AML-193 (cell line): ENCODE measurements at regions not wholly inside any gene's neighbourhood (a gene's known extent, or its start where the extent isn't known, plus 50 kb on each side); places are given as distances from the start of the nearest gene placed in this dataset.
A peak's percentile ranks its signal among the peaks of the same experiment; 100 is the strongest.

Source experiments
- DNase-seq, 2 experiments: peaks; one replicate each; lab custom pipeline; 2025; lab: John Stamatoyannopoulos, UW

DNA sequence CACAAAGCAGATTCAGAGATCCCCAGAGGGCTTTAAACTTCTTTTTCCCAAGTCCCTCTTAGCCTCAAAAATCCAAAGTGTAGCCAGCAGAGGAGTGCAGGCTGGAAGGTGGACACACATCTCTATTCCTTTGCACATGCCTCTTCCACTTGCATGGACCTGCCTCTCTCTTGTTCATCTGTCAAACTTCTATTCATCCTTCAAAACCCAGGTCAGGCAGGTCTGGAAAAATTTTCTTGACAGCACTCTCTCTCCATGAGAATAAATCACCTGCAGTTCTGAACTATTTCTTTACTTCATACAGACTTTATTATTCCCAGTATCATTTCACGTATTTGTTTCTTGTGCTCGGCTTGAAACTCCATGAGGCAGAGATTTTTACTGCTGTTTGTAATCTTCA is 127.5 kb downstream of the SS18 start:
- no peak for DNase-seq

DNA sequence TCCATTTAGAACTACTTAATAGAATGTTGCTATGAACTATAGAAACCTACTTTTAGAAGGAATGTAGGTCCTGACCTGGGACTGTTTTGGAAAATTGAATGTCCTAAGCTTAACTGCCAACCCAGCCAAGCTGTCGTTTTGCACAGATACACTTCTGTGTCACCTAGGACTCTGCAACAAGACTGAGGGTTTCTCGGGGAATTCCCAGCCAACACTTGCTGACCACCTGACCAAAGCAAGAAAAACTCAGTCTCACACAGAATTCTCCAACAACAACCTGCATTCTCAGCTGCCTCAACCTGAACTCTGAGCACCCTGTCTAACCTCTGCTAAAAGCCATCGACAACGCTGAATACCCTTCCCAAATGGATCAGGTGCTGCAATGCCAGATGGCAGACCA is 128.2 kb downstream of the SS18 start:
- DNase-seq = no peak

DNA sequence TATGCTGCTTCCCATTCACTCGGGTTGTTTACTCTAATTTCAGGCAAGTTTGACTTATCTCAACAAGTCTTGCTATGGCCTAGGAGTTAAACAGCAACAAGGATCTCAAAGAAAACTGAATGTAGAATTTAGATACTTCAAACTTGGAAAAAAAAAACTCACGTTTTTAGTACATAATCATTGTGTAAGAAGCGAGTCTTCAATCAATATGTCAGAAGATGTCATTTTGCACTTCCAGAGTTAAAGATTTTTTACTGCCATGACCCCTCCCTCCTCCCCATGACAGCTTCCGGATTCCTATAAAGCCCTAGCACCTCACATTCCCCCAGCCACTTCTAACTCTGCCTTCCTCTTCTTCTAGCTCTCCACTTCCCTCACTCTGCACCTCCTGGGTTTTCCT is 133.4 kb downstream of the SS18 start:
- no peak for DNase-seq

DNA sequence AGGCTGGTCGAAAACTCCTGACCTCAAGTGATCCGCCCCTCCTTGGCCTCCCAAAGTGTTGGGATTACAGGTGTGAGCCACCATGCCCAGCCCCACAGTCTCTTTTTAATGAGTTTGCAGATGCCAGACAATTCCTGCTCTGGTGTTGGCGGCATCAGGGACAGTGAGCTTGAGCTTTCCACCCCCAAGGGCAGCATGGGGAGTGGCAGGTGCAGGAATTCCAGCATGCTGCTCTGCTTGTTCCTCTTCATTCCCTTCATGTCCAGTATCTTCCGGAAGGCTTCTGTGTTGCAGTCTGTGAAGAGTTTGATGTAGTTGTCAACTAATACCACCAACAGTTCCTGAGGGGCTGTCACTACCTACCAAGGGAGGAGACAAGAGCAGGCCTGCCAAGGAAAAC is 137.3 kb downstream of the SS18 start:
- DNase-seq = no peak

DNA sequence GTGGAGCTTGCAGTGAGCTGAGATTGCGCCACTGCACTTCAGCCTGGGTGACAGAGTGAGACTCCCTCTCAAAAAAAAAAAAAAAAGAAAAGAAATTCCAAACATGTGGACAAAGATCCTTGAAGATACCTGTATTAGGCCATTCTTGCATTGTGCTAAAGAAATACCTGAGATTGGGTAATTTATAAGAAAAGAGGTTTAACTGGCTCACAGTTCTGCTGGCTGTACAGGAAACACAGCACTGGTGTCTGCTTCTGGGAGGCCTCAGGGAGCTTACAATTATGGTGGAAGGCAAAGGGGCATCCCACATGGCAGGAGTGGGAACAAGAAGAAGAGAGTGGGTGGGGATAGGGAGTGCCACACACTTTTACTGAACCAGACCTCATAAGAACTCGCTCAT is 140.1 kb downstream of the SS18 start:
- DNase-seq = no peak

DNA sequence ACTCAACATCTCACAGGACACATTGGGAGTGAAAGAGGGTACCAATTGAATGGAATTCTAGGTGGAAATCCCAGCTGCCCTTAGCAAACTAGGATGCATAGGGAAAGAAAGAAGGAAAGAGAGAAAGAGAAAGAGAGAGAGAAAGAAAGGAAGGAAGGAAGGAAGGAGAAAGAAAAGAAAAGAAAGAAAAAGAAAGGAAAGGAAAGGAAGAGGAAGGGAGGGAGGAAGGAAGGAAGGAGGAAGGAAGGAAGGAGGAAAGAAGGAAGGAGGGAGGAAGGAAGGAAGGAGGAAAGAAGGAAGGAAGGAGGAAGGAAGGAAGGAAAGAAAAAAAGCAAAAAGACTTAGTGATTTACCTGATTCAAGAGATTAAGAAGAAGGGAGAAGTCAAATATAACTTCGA is 143.9 kb downstream of the SS18 start:
- no peak for DNase-seq

DNA sequence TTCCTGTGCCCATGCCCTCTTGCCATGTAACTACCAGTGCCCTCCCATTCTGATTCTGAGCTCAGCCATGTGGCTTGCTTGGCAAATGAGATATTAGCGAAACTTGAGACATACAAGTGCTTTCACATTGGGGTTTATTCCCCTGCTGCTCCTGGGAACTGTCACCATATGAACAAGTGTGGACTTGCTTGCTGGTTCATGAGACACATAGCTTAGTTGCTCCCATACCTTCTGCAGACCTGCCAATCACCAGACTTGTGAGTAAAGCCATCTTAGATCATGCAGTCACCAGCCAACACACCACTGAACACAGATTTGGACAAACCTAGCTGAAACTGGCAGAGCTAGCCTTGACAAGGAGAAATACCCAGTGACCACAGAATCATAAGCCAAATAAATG is 155.1 kb downstream of the SS18 start:
- DNase-seq = no peak

DNA sequence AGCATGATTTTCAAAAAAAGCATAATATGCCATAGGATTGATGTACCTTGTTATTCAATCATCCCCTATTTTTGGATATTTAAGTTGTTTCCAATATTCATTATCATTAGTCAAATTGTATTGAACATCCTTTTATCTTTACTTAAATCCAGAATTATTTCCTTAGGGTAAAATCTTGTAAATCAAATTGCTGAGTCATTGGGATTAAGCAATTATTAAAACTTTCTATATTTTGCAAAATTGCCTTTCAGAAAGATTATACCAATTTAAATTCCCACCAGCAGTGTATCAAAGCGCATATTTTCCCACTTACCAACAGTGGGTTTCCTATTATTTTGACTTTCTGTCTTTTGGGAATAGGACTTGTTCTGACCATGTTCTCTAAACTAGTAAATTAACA is 159.3 kb downstream of the SS18 start:
- no peak for DNase-seq

DNA sequence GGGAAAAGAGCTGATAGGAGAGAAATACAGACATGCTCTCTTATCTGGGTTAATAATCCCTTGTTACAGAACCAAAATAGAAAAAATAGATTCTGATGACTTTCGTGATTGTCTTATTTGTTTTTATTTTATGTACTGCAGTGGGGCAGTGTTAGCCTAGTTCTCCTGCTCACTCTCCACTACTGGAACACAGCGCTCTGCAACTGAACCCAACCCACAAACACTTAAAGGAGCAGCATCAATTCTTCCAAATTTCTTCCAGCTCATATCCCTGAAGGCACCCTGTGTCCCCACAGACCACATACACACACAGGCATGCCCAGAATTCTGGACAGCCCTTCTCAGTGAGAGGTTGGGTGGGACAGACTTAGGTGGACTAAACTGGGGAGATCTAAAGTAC is 160.6 kb downstream of the SS18 start:
- no peak for DNase-seq

DNA sequence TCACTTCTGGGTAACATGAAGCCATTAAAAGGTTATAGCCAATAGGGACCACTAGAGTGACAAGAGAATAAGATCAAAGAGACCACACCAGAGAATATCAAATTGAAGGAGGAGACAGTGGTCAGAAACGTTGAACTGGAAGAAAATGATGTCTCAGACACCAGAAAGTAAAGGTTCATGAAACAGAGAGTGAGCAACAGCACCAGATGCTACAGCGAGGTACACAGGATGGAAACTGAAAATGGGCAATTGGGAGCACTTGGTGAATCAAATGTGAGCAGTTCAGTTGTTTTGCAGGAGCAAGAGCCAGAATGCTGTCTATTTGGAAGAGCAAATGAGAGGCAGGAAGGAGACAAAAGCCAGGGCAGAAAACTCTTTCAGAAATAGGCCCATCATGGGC is 162.6 kb downstream of the SS18 start:
- DNase-seq = no peak

DNA sequence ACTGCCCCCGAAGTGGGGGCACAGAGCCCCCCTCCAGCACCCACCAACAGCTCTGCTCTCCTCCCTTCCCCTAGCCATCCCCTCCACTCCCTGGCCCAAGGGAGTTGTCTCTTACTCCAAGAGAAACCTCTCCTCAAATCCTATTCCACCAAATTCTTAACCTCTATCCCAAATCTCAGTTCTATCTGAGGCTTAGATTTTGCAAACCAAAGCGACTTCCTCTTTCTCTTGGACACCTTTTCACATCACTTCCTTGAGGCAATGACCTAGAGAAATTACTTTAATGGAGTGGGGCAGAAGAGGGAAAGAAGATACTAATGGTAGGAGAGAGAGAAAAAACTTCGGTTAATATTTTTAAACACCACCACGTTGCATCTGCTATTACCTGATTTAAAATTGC is 167.2 kb downstream of the SS18 start:
- no peak for DNase-seq

DNA sequence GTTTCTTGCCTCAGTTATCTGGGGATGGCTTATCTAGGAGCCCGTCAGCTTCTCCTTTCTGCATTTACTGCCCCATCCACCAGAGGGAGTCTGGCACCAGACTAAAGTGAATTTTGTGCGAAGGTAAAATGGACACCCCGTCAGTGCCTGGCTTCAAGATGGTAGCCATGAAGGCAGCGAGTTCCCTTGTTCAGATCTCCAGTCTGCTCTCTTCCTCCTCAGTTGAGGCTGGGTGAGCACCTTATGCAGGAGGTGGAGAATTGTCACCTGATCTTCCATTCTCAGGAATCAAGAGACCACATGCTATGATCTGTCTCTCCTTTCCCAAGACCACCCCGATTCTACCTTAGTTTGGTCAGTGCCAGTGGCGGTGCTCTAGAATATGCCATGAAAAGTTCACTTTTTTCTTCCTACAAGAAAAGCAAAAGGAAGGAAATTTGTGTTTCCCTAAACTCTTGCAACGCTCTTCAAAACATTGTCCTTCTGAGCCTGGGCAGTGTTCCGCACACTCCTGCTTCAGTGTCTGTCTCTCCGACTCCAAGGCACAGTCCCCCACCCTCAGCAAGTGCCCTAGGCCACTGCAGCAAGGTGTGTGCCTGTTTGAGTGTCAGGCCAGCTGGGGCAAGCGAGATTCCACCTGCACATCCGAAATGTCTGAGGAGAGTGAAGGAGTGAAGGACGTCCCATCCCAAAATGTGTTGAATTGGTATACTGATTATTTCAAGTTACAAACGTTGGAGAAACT is 168.6 kb downstream of the SS18 start:
- DNase-seq = peak; percentile 46 to 47

DNA sequence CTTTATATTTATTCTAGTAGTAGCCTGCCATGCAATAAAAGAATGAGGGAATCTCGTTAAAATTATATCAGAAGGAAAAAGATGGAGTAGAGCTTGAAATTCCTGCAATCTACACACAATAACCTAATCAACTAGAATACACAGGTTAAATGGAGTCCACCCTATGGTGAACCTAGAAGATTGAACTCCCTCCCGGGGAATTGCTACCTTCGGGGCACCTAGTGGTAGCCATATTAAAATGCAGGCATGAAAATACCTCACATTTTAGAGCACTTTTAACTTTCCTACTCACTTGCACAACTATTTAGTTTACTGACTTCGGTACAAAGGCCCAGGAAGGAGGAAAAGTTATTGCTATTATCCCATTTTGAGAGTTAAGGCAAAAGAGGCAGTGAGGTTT is 174.5 kb downstream of the SS18 start:
- DNase-seq = no peak

DNA sequence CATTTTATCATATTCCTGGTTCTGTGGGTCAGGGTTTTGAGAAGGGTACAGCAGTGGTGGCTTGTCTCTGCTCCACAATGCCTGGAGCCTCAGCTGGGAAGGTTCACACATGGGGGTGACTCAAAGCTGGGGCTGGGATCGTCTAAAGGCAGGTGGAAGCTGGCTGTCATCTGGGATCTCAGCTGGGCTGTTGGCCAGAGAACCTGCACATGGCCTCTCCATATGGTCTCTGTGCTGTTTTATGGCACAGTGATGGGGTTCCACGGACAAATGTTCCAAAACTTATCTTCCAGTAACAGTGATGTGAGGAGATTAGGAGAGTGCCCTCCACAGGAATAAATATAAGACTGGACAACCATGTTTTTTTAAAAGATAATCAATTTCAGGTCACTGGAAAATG is 191.4 kb downstream of the SS18 start:
- no peak for DNase-seq

DNA sequence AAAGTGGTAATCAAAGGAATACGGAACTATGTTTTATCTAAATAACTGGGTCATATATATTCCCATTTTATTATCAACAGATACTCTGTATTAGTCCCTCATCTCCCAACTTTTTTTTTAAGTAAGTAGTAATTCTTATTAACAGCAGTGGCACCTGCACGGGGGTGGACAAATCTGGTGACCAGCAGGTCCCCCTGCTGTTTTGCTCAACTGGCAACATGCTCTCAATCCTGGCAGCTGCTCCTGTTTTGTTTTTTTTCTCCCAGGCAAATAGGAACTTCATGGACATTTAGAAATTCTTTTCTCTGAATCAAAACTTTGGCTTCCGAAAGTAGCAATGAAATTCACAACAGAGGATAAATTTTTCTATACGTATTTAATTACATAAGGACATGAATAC is 193.5 kb downstream of the SS18 start:
- no peak for DNase-seq

DNA sequence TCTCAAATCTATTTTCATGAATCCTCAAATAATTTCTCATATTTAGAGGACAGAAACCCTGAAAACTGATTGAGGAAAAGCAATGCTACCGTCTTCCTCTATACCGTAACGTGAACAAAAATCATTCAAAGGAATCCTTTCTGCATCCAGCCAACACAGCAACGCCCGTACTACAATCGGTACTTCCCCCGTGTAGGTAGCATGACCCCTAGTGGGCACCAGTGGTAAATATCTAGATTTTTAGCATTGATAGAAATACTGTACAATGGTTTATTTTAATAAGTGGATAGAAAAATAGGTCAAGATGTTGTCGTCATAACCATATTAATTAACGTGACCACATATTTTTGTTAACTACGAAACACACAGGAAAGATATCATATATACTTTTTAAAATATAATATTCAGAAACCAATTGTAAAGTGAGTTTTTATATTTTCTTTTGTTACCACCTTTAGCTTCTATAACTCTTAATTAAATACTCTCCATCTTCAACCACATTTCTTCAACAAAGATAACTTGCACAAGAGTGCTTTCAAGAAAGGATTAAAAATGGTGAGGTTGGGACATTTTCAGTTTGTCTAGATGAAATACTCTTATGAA is 194.1 kb downstream of the SS18 start:
- peak; percentile 7 to 36 for DNase-seq

DNA sequence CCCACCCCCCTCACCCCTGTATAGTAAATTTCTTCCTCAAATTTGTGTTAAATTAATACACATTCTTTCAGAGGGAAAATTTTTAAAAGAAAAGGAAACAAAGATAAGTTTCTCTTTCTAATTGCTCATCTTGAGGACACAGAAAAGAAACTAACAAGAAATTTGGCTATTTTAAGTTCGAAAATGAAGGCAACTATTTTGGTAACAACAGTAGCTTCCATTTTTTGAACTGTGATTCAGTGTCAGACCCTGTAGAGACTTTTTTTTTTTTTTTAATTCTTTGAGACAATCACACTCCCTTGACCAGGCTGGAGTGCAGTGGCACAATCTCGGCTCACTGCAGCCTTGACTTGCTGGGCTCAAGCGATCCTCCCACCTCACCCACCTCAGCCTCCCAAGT is 194.9 kb downstream of the SS18 start:
- no peak for DNase-seq

DNA sequence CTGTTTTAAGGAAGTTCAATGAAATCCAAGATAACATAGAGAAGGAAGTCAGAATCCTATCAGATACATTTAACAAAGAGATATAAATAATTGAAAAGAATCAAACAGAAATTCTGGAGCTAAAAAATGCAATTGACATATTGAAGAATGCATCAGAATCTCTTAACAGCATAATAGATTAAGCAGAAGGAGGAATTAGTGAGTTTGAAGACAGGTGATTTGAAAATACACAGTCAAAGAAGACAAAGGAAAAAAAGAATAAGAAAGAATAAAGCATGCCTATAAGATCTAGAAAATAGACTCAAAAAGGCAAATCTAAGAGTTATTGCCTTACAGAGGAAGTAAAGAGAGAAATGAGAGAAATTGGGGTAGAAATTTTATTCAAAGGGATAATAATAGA is 204.1 kb downstream of the SS18 start:
- no peak for DNase-seq

DNA sequence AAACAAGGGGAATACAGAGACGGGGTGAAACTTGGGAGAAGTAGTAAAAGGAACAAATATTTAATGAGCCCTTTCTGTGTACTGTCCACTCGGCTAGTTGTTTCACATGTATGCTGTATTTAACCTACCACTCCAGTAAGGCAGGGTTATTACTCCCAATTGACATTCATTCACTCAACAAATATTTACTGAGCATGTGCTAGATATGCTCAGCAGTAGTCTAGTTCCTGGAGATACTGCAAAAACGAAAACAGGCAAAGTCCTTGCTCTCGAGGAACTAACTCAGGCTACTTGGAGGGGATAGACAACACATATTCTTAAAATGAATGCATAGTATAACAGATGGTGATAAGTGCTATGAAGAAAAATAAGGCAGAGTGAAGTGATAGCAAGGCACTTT is 207.3 kb downstream of the SS18 start:
- no peak for DNase-seq

DNA sequence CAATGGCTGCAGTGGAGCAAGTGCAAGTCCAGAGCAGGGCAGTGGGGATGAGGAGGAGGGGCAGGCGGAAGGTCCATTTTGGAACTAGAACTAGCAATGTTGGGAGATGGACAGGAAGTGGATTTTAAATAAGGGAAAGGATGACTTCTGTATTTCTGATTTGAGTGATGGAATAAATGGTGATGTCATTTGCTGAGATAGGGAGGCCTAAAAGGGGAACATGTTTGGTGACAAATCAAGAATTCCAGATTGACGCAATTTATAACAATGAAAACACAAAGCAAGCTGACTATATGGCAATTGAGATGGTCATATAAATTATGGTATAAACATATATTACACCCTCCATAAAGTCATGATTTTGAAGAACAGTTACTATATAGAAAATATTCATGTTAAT is 209.3 kb downstream of the SS18 start:
- DNase-seq = no peak

DNA sequence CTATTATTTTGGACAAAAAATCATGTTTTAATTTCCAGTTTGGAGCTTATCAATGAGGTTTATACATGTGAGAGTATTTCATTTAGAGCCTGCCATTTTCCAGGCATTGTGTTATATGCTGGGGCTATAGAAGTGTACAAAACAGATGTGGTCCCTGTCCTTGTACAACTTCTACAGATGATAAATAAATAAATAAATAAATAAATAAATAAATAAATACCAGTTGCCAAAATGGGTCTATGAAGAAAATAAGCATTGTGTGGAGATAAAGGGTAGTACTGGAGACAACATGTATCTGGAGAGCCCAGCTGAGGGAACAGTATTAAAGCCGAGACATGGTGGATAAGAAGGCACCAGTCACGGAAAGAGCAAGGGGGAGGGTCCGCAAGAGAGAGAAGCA is 210.0 kb downstream of the SS18 start:
- no peak for DNase-seq

DNA sequence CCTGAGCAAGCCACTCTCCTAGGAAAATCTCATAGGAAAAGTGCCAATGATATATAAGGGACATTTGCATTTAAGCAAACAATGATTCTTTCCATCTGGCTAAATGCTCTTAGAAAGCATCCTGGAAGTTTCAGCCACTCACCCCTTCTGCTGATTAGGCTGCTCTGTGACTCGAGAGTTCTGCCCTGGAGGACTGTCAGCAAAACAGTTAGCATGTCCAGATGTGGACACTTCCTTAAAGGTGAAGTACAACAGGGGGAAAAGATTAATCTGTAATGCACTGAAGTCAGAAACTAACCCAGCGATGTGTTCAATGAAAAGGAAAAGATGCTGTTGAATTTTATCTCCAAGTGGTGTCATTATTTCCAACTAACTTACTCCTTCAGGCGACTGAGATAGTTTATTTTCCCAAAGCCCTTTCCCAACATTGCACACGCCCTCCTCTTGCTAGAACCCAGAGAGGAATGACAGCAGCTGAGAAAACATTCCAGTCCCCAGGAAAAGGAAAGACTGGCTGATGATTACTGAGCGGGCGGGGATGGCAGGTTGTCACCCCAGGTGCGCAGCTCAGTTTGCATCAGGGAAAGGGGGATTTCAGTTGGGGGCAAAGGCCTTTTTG is 214.0 kb downstream of the SS18 start:
- no peak for DNase-seq

DNA sequence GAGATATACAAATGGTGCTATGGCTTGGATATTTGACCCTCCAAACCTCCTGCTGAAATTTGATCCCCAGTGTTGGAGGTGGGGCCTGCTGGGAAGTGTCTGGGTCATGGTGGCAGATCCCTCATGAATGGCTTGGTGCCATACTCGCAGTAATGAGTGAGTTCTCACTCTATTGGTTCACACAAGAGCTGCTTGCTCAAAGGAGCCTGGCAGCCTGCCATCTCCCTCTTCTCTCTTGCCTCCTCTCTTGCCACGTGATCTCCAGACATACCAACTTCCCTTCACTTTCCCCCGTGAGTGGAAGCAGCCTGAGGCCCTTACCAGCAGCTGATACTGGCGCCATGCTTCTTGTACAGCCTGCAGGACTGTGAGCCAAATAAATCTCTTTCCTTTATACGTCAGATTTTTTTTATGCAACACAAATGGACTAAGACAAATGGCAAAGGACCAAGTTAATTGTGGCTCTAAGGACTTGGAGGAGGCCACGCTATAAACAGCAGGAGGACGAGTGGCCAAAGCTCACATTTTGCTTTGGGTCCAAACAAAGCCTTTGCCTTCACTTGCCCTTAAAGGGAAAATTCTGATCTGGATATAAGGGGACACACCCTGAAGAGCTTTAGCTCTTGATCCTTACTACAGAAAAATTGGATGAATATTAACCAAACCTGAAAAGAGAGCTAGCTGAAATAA is 214.7 kb downstream of the SS18 start:
- no peak for DNase-seq
